ENCODE measurements at regions not wholly inside any gene's neighbourhood (a gene's known extent, or its start where the extent isn't known, plus 50 kb on each side); places are given as distances from the start of the nearest gene placed in this dataset.

GRCh38 chr2:129299338-129299737, 680.1 kb upstream of the RAB6C start:
- intact Hi-C loops (cut with micrococcal nuclease; ENCODE audit: unreplicated experiment) = no loop called here
- no peak for FAIRE-seq
- BruUV-seq (replicated peaks) = no TSS peak
- H3K27ac ChIP-seq (ENCODE audit: extremely low read length, insufficient read depth, low read length) = no peak overlapping the region
- in situ Hi-C loops (cut with HindIII; ENCODE audit: extremely low pct_ligation_motif_present, low pct_unique_long_range_greater_than_20kb) = no loop called here
- no peaks in the 10 kb centered on the region for H3K36me3 ChIP-seq (replicated peaks in 1 of 2; ENCODE audit: control insufficient read depth in 1 of 2, insufficient read depth in 2 of 2, low read length in 2 of 2)
- CTCF ChIA-PET (ENCODE audit: low intra/inter-chr PET ratio, low total read pairs) = no interaction called here
- ATAC-seq = no peak
- DNase-seq (ENCODE audit: low spot score) = no peak
- no peak for TF ChIP-seq KLF12 (CRISPR knock-in tag; IDR thresholded peaks at IDR 0.05; ENCODE audit: borderline replicate concordance)
- TF ChIP-seq PAWR (CRISPR knock-in tag; IDR thresholded peaks at IDR 0.05; ENCODE audit: borderline replicate concordance) = no peak
- TF ChIP-seq, protein P1, sequence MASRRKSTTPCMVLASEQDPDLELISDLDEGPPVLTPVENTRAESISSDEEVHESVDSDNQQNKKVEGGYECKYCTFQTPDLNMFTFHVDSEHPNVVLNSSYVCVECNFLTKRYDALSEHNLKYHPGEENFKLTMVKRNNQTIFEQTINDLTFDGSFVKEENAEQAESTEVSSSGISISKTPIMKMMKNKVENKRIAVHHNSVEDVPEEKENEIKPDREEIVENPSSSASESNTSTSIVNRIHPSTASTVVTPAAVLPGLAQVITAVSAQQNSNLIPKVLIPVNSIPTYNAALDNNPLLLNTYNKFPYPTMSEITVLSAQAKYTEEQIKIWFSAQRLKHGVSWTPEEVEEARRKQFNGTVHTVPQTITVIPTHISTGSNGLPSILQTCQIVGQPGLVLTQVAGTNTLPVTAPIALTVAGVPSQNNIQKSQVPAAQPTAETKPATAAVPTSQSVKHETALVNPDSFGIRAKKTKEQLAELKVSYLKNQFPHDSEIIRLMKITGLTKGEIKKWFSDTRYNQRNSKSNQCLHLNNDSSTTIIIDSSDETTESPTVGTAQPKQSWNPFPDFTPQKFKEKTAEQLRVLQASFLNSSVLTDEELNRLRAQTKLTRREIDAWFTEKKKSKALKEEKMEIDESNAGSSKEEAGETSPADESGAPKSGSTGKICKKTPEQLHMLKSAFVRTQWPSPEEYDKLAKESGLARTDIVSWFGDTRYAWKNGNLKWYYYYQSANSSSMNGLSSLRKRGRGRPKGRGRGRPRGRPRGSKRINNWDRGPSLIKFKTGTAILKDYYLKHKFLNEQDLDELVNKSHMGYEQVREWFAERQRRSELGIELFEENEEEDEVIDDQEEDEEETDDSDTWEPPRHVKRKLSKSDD (CRISPR knock-in tag; IDR thresholded peaks at IDR 0.05; ENCODE audit: low read depth) = no peak
- TF ChIP-seq FOXK1 (CRISPR knock-in tag; IDR thresholded peaks at IDR 0.05; ENCODE audit: borderline replicate concordance, low read depth) = no peak
- no peak for TF ChIP-seq NFE2L1 (CRISPR knock-in tag; IDR thresholded peaks at IDR 0.05; ENCODE audit: borderline replicate concordance)
- TF ChIP-seq SP2 (CRISPR knock-in tag; IDR thresholded peaks at IDR 0.05) = no peak
- no peak for TF ChIP-seq CCDC6 (CRISPR knock-in tag; IDR thresholded peaks at IDR 0.05)
- no peak for TF ChIP-seq KMT2B (CRISPR knock-in tag; IDR thresholded peaks at IDR 0.05)
- no peak for TF ChIP-seq TEAD3 (CRISPR knock-in tag; optimal IDR thresholded peaks at IDR 0.05; ENCODE audit: borderline replicate concordance)
- TF ChIP-seq SMARCE1 (IDR thresholded peaks at IDR 0.05; ENCODE audit: borderline replicate concordance) = no peak
- no peak for TF ChIP-seq ZNF350 (CRISPR knock-in tag; IDR thresholded peaks at IDR 0.05; ENCODE audit: borderline replicate concordance, low read depth)
- no peak for TF ChIP-seq ATF1 (CRISPR knock-in tag; IDR thresholded peaks at IDR 0.05)
- no peak for TF ChIP-seq MNT (IDR thresholded peaks at IDR 0.05)
- no peak for TF ChIP-seq SRSF9 (IDR thresholded peaks at IDR 0.05; ENCODE audit: borderline replicate concordance, insufficient read depth, low read depth, low read length, poor library complexity, severe bottlenecking)
- TF ChIP-seq KLF13 (CRISPR knock-in tag; IDR thresholded peaks at IDR 0.05) = no peak
- TF ChIP-seq ZNF451 (CRISPR knock-in tag; IDR thresholded peaks at IDR 0.05) = no peak
- no peak for TF ChIP-seq ZNF749 (CRISPR knock-in tag; IDR thresholded peaks at IDR 0.05; ENCODE audit: borderline replicate concordance)
- no peak for TF ChIP-seq SMYD3 (CRISPR knock-in tag; IDR thresholded peaks at IDR 0.05)
- no peak for TF ChIP-seq RORA (CRISPR knock-in tag; IDR thresholded peaks at IDR 0.05)
- no peak for TF ChIP-seq ZNF18 (CRISPR knock-in tag; IDR thresholded peaks at IDR 0.05; ENCODE audit: insufficient replicate concordance)
- H3K9me3 ChIP-seq (ENCODE audit: low read length) = no peaks in the 10 kb centered on the region
- no peak overlapping the region for H2AFZ ChIP-seq (ENCODE audit: low read length)
- peaks cover 3 to 36% of the 10 kb centered on the region in 2 experiments; a peak in 2 of 5 replicates for H3K27me3 ChIP-seq (ENCODE audit: control insufficient read depth in 1 of 2, insufficient read depth in 2 of 2, low read length in 2 of 2)
- H3K4me2 ChIP-seq (ENCODE audit: low read depth, low read length) = no peak overlapping the region
- no peaks in the 10 kb centered on the region for H3K79me2 ChIP-seq (ENCODE audit: insufficient read depth, low read length)
- no peaks in the 10 kb centered on the region for H4K20me1 ChIP-seq (ENCODE audit: insufficient read depth, low read length)
- H3K4me1 ChIP-seq (ENCODE audit: insufficient read depth, low read length) = no peaks in the 10 kb centered on the region
- no peak overlapping the region for H3K4me3 ChIP-seq (replicated peaks in 1 of 3; ENCODE audit: insufficient read depth in 1 of 3, low read depth in 2 of 3, low read length in 3 of 3)
- POLR2A ChIA-PET = no interaction called here
- 0% methylated on average over 2 of the region's 2 CpGs for WGBS (ENCODE audit: low lambda C conversion rate)
- H3K9ac ChIP-seq (ENCODE audit: insufficient read depth, low read depth, low read length) = no peak overlapping the region
